OCI-LY1 (cell line): ENCODE measurements at regions not wholly inside any gene's neighbourhood (a gene's known extent, or its start where the extent isn't known, plus 50 kb on each side); places are given as distances from the start of the nearest gene placed in this dataset.

Experiments
- H2AFZ ChIP-seq: fragments of 200-600 bp; sonication (generic), shearing (Covaris generic); 2 replicates; pipeline ENCODE4 v1.6.0; 2014; ENCODE audit warnings: antibody characterized with exemption, mild to moderate bottlenecking, low read length
- H3F3A ChIP-seq: fragments of 200-600 bp; sonication (generic), shearing (Covaris generic); 2 replicates; pipeline ENCODE4 v1.6.0; 2014; ENCODE audit warnings: mild to moderate bottlenecking, antibody characterized with exemption, low read length, moderate library complexity; ENCODE audit not compliant: insufficient read depth
- H3K27ac ChIP-seq: fragments of 200-600 bp; sonication (generic); 2 replicates; pipeline ENCODE4 v1.5.1; 2014; ENCODE audit warnings: low read length, mixed run types, mild to moderate bottlenecking, low read depth; ENCODE audit not compliant: poor library complexity, severe bottlenecking
- H3K27me3 ChIP-seq: fragments of 200-600 bp; sonication (generic); 2 replicates; pipeline ENCODE4 v1.6.0; 2014; ENCODE audit warnings: antibody characterized with exemption, mild to moderate bottlenecking, low read length, moderate library complexity; ENCODE audit not compliant: insufficient read depth
- H3K36me3 ChIP-seq: fragments of 200-600 bp; sonication (generic); 2 replicates; pipeline ENCODE4 v1.6.1; 2014; ENCODE audit warnings: mild to moderate bottlenecking, antibody characterized with exemption, low read length, moderate library complexity, mixed read lengths; ENCODE audit not compliant: insufficient read depth
- H3K4me1 ChIP-seq: fragments of 200-600 bp; sonication (generic); 2 replicates; pipeline ENCODE4 v1.5.1; 2014; ENCODE audit warnings: mild to moderate bottlenecking, low read length, moderate library complexity; ENCODE audit not compliant: insufficient read depth, severe bottlenecking
- H3K4me2 ChIP-seq: fragments of 200-600 bp; sonication (generic), shearing (Covaris generic); 2 replicates; pipeline ENCODE4 v1.6.1; 2014; ENCODE audit warnings: low read length
- H3K4me3 ChIP-seq: fragments of 200-600 bp; sonication (generic); 2 replicates; pipeline ENCODE4 v1.5.1; 2014; ENCODE audit warnings: low read length, low read depth, mild to moderate bottlenecking, mixed read lengths; ENCODE audit not compliant: poor library complexity, severe bottlenecking
- H3K79me2 ChIP-seq: fragments of 200-600 bp; shearing (Covaris generic); 2 replicates; pipeline ENCODE4 v1.6.1; 2016; ENCODE audit warnings: mixed run types, low read length, mixed read lengths; ENCODE audit not compliant: insufficient read depth
- H3K9ac ChIP-seq: fragments of 200-600 bp; sonication (generic), shearing (Covaris generic); 2 replicates; pipeline ENCODE4 v1.6.1; 2014; ENCODE audit warnings: mild to moderate bottlenecking, low read length, mixed read lengths
- H3K9me2 ChIP-seq: fragments of 200-600 bp; sonication (generic), shearing (Covaris generic); 2 replicates; pipeline ENCODE4 v1.6.1; 2014; ENCODE audit warnings: low read depth, mild to moderate bottlenecking, low read length, mixed read lengths
- H3K9me3 ChIP-seq: fragments of 200-600 bp; shearing (Covaris generic); 2 replicates; pipeline ENCODE4 v1.6.1; 2014; ENCODE audit warnings: low read length, mixed read lengths
- H4K20me1 ChIP-seq: fragments of 200-600 bp; sonication (generic), shearing (Covaris generic); 2 replicates; pipeline ENCODE4 v1.6.0; 2016; ENCODE audit warnings: mild to moderate bottlenecking, low read length; ENCODE audit not compliant: insufficient read depth
- CTCF ChIP-seq: fragments of 200-600 bp; sonication (generic), shearing (Covaris generic); IDR thresholded peaks from 2 replicates; pipeline ENCODE4 v1.5.1; 2017; ENCODE audit warnings: mild to moderate bottlenecking, antibody characterized with exemption, low read length, moderate library complexity, mixed read lengths
- EZH2 ChIP-seq: fragments of 200-600 bp; sonication (generic), shearing (Covaris generic); IDR thresholded peaks from 2 replicates; pipeline ENCODE4 v1.8.0; 2017; ENCODE audit warnings: borderline replicate concordance, mixed run types, mild to moderate bottlenecking, antibody characterized with exemption, low read length, moderate library complexity, mixed read lengths

- no peak for TF ChIP-seq CTCF
- no peak for TF ChIP-seq EZH2
- no peaks in the 10 kb centered on the region for H3K9me3 ChIP-seq
- no peaks in the 10 kb centered on the region for H3K36me3 ChIP-seq
- H4K20me1 ChIP-seq = no peaks in the 10 kb centered on the region
- no peak overlapping the region for H2AFZ ChIP-seq
- no peak overlapping the region for H3K4me2 ChIP-seq
- H3K9me2 ChIP-seq = no peaks in the 10 kb centered on the region
- H3K9ac ChIP-seq = no peak overlapping the region
- H3F3A ChIP-seq = no peaks in the 10 kb centered on the region
- no peaks in the 10 kb centered on the region for H3K4me1 ChIP-seq
- no peak overlapping the region for H3K27ac ChIP-seq
- H3K4me3 ChIP-seq = no peak overlapping the region
- no peaks in the 10 kb centered on the region for H3K27me3 ChIP-seq
- H3K79me2 ChIP-seq = no peaks in the 10 kb centered on the region
Observed at GRCh38 chr1:96034006-96034405, 687.6 kb upstream of the PTBP2 start.

GRCh38 chr1:96036763-96037162 is 684.8 kb upstream of the PTBP2 start:
- Histone ChIP-seq H3K4me3 (no peak overlapping the region), H3K9ac (no peak overlapping the region), H3K9me2 (no peaks in the 10 kb centered on the region), H3K4me2 (no peak overlapping the region), H4K20me1 (no peaks in the 10 kb centered on the region), H3K27me3 (no peaks in the 10 kb centered on the region), H3K9me3 (no peaks in the 10 kb centered on the region), H3K79me2 (no peaks in the 10 kb centered on the region), H2AFZ (no peak overlapping the region), H3F3A (no peaks in the 10 kb centered on the region), H3K4me1 (no peaks in the 10 kb centered on the region), H3K36me3 (no peaks in the 10 kb centered on the region), H3K27ac (no peak overlapping the region)
- TF ChIP-seq CTCF (no peak), EZH2 (no peak)

- Histone ChIP-seq H3K4me1 (no peaks in the 10 kb centered on the region), H4K20me1 (no peaks in the 10 kb centered on the region), H3F3A (no peaks in the 10 kb centered on the region), H3K36me3 (no peaks in the 10 kb centered on the region), H2AFZ (no peak overlapping the region), H3K9me2 (no peaks in the 10 kb centered on the region), H3K9ac (no peak overlapping the region), H3K4me3 (no peak overlapping the region), H3K4me2 (no peak overlapping the region), H3K27me3 (no peaks in the 10 kb centered on the region), H3K79me2 (no peaks in the 10 kb centered on the region), H3K9me3 (no peaks in the 10 kb centered on the region), H3K27ac (no peak overlapping the region)
- no peak for TF ChIP-seq CTCF
- no peak for TF ChIP-seq EZH2
Observed at GRCh38 chr1:96038636-96039035, 682.9 kb upstream of the PTBP2 start.
